ENCODE measurements at regions not wholly inside any gene's neighbourhood (a gene's known extent, or its start where the extent isn't known, plus 50 kb on each side); places are given as distances from the start of the nearest gene placed in this dataset.

GRCh38 chr6:28603891-28604290, 78.2 kb downstream of the GPX5 start:
- no peak for TF ChIP-seq PHF8 (IDR thresholded peaks at IDR 0.05; ENCODE audit: borderline replicate concordance, low read depth)
- TF ChIP-seq CTCF (IDR thresholded peaks at IDR 0.05) = no peak
- TF ChIP-seq EP300 (IDR thresholded peaks at IDR 0.05) = no peak
- no peak for TF ChIP-seq CBX8 (IDR thresholded peaks at IDR 0.05)
- no peak for TF ChIP-seq KDM5A (IDR thresholded peaks at IDR 0.05)
- no peak for TF ChIP-seq RCOR1 (IDR thresholded peaks at IDR 0.05; ENCODE audit: low read depth, low read length)
- no peak for TF ChIP-seq MAX (IDR thresholded peaks at IDR 0.05)
- TF ChIP-seq RFX5 (IDR thresholded peaks at IDR 0.05) = no peak
- no peak for TF ChIP-seq REST (IDR thresholded peaks at IDR 0.05)
- no peak for TF ChIP-seq JUN (IDR thresholded peaks at IDR 0.05)
- no peak for TF ChIP-seq EHMT2 (IDR thresholded peaks at IDR 0.05; ENCODE audit: low read depth)
- TF ChIP-seq CHD2 (IDR thresholded peaks at IDR 0.05; ENCODE audit: low read length, partially characterized antibody) = no peak
- no peak for TF ChIP-seq POLR2AphosphoS2 (conservative IDR thresholded peaks at IDR 0.05; ENCODE audit: low read length)

Data from A549 (cell line).